ENCODE measurements at regions not wholly inside any gene's neighbourhood (a gene's known extent, or its start where the extent isn't known, plus 50 kb on each side); places are given as distances from the start of the nearest gene placed in this dataset.

- TF ChIP-seq, protein P1, sequence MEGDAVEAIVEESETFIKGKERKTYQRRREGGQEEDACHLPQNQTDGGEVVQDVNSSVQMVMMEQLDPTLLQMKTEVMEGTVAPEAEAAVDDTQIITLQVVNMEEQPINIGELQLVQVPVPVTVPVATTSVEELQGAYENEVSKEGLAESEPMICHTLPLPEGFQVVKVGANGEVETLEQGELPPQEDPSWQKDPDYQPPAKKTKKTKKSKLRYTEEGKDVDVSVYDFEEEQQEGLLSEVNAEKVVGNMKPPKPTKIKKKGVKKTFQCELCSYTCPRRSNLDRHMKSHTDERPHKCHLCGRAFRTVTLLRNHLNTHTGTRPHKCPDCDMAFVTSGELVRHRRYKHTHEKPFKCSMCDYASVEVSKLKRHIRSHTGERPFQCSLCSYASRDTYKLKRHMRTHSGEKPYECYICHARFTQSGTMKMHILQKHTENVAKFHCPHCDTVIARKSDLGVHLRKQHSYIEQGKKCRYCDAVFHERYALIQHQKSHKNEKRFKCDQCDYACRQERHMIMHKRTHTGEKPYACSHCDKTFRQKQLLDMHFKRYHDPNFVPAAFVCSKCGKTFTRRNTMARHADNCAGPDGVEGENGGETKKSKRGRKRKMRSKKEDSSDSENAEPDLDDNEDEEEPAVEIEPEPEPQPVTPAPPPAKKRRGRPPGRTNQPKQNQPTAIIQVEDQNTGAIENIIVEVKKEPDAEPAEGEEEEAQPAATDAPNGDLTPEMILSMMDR (IDR thresholded peaks at IDR 0.05; ENCODE audit: low read depth, low read length) = no peak
- TF ChIP-seq EZH2phosphoT487 (IDR thresholded peaks at IDR 0.05; ENCODE audit: low read depth) = no peak
Measured at GRCh38 chr13:34588362-34588761, 353.7 kb upstream of the NBEA start.

All from OCI-LY3 (cell line).